K562 (cell line): ENCODE measurements at regions not wholly inside any gene's neighbourhood (a gene's known extent, or its start where the extent isn't known, plus 50 kb on each side); places are given as distances from the start of the nearest gene placed in this dataset.

Experiments used
- ATAC-seq: fragments of 200-7000 bp; cut with Tn5 transposase; 3 replicates; pipeline ENCODE4 v1.9.1; 2020; ENCODE audit warnings: moderate library complexity
- BruUV-seq: library from RNA; stranded (reverse); fragments of 400-500 nt; replicated peaks from 2 replicates; lab custom pipeline; 2021; lab: Mats Ljungman, UMichigan
- CTCF ChIA-PET: fragments of 300-600 bp; formaldehyde crosslinking; extraction: SDS; loops from one replicate; lab custom pipeline; 2021; ENCODE audit warnings: low intra/inter-chr PET ratio; lab: Yijun Ruan, JAX
- POLR2A ChIA-PET: fragments of 300-600, 350-650 bp; sonication (Branson Sonifier 250); formaldehyde crosslinking; extraction: SDS; loops from one replicate; lab custom pipeline; 2021; ENCODE audit warnings: antibody characterized with exemption, inconsistent platforms; lab: Yijun Ruan, JAX
- DNase-seq, 4 experiments: peaks; one replicate each; pipeline versions ENCODE4 v3.0.0 to v3.0.0-alpha.2; 2011 to 2018; ENCODE audit warnings: low spot score in 3 of 4, mixed read lengths in 3 of 4; ENCODE audit errors: extremely low read depth in 1 of 4
- FAIRE-seq: peaks from 2 replicates; lab custom pipeline; 2011; peaks lifted over from hg19 to GRCh38; lab: Jason Lieb, UNC
- H2AFZ ChIP-seq: 2 replicates; pipeline ENCODE4 v1.6.0; 2011; ENCODE audit warnings: low read depth, low read length, control low read depth, inconsistent platforms
- H3K27ac ChIP-seq: fragments of 200-600 bp; 3 replicates; pipeline ENCODE4 v1.8.0; 2011; ENCODE audit warnings: low read depth, mild to moderate bottlenecking, control low read depth, inconsistent platforms, low read length, moderate library complexity, mixed read lengths; ENCODE audit errors: extremely low read depth
- H3K27me3 ChIP-seq, 2 experiments: fragments of 300-600 bp in 1 of 2; 2 replicates in 1 of 2; 3 replicates in 1 of 2; pipeline versions ENCODE4 v1.6.0 to v1.8.0; 2011; ENCODE audit warnings: inconsistent platforms in 2 of 2, low read length in 2 of 2, mild to moderate bottlenecking in 1 of 2, mixed read lengths in 1 of 2, moderate library complexity in 1 of 2; ENCODE audit not compliant: control insufficient read depth in 2 of 2, insufficient read depth in 2 of 2
- H3K36me3 ChIP-seq: fragments of 300-600 bp; 3 replicates; pipeline ENCODE4 v1.8.0; 2011; ENCODE audit warnings: mild to moderate bottlenecking, low read length, inconsistent platforms; ENCODE audit not compliant: control insufficient read depth, insufficient read depth
- H3K4me1 ChIP-seq, 2 experiments: fragments of 200-600 bp in 1 of 2; replicated peaks in 1 of 2; 2 replicates in 1 of 2; 3 replicates in 1 of 2; pipeline versions ENCODE4 v1.5.1 to v1.8.0; 2011; ENCODE audit warnings: inconsistent platforms in 2 of 2, low read length in 2 of 2, mild to moderate bottlenecking in 1 of 2, mixed read lengths in 1 of 2, moderate library complexity in 1 of 2; ENCODE audit not compliant: control insufficient read depth in 2 of 2, insufficient read depth in 2 of 2
- H3K4me2 ChIP-seq: 2 replicates; pipeline ENCODE4 v1.6.1; 2011; ENCODE audit warnings: low read length, control low read depth, inconsistent platforms, mixed read lengths; ENCODE audit not compliant: insufficient read depth
- H3K4me3 ChIP-seq: fragments of 200-600 bp; sonication (generic), shearing (Covaris generic); 2 replicates; pipeline ENCODE4 v1.5.1; 2016; ENCODE audit warnings: control low read depth, inconsistent platforms
- H3K79me2 ChIP-seq: fragments of 200-600 bp; 3 replicates; pipeline ENCODE4 v1.8.0; 2011; ENCODE audit warnings: low read length, inconsistent platforms; ENCODE audit not compliant: control insufficient read depth, insufficient read depth
- H3K9ac ChIP-seq, 2 experiments: 2 replicates each; pipeline versions ENCODE4 v1.6.0 to v1.6.1; 2011; ENCODE audit warnings: low read depth in 2 of 2, low read length in 2 of 2, control low read depth in 1 of 2, inconsistent platforms in 1 of 2, mild to moderate bottlenecking in 1 of 2, mixed read lengths in 1 of 2; ENCODE audit not compliant: insufficient read depth in 1 of 2
- H3K9me1 ChIP-seq: one replicate; pipeline ENCODE4 v1.6.0; 2011; ENCODE audit warnings: inconsistent platforms, mild to moderate bottlenecking, low read length, moderate library complexity; ENCODE audit not compliant: control insufficient read depth, insufficient read depth
- H3K9me3 ChIP-seq: replicated peaks from 2 replicates; pipeline ENCODE4 v1.5.1; 2011; ENCODE audit warnings: low read depth, low read length, inconsistent platforms; ENCODE audit not compliant: control insufficient read depth, insufficient read depth
- H4K20me1 ChIP-seq: replicated peaks from 2 replicates; pipeline ENCODE4 v1.6.1; 2011; ENCODE audit warnings: low read length, inconsistent platforms, mixed read lengths; ENCODE audit not compliant: control insufficient read depth, insufficient read depth
- NFXL1 ChIP-seq: fragments of 450-650 bp; formaldehyde crosslinking; IDR thresholded peaks from 2 replicates; pipeline ENCODE4 v1.4.0; 2021; ENCODE audit warnings: mild to moderate bottlenecking
- POLR3G ChIP-seq: IDR thresholded peaks from 2 replicates; pipeline ENCODE4 v1.6.1; 2011; ENCODE audit not compliant: insufficient read length, insufficient replicate concordance; ENCODE audit errors: extremely low read depth
- REST ChIP-seq, 2 experiments: fragments of 450-650 bp; formaldehyde crosslinking in 1 of 2; IDR thresholded peaks; 2 replicates each; pipeline versions ENCODE4 v1.4.0 to v1.6.1; 2014 to 2020; ENCODE audit warnings: mild to moderate bottlenecking in 2 of 2, borderline replicate concordance in 1 of 2, low read depth in 1 of 2
- RNF219 ChIP-seq: fragments of 250-450 bp; sonication (Bioruptor Pico); IDR thresholded peaks from 2 replicates; pipeline ENCODE4 v1.5.0; 2022; ENCODE audit warnings: mild to moderate bottlenecking
- WGBS: fragments of 100-300 bp; shearing (Covaris generic); methylation state at CpG from one replicate; pipeline ENCODE4 v1.1.6; 2016; ENCODE audit warnings: low coverage, mixed read lengths; ENCODE audit not compliant: insufficient coverage; ENCODE audit errors: missing lambda C conversion rate; 5-methylcytosine and 5-hydroxymethylcytosine counted together
- in situ Hi-C: fragments of 300-500 bp; cut with MboI; formaldehyde crosslinking; loops from 4 replicates; pipeline ENCODE4 v1.15.0; 2018; ENCODE audit warnings: inconsistent platforms, mixed read lengths
- intact Hi-C: fragments of 100-400 bp; cut with micrococcal nuclease; formaldehyde crosslinking; loops from 2 replicates; pipeline ENCODE4 v1.14.2; 2022
- TF ChIP-seq, protein P1 (sequence below): sonication (generic); formaldehyde crosslinking; IDR thresholded peaks from 2 replicates; pipeline ENCODE4 v1.8.1; 2023; ENCODE audit warnings: mild to moderate bottlenecking, missing genetic modification reagents
- TF ChIP-seq, protein P2 (sequence below), 2 experiments: fragments of 450-650 bp; IDR thresholded peaks; 2 replicates each; pipeline ENCODE4 v1.6.1; 2016

DNA sequence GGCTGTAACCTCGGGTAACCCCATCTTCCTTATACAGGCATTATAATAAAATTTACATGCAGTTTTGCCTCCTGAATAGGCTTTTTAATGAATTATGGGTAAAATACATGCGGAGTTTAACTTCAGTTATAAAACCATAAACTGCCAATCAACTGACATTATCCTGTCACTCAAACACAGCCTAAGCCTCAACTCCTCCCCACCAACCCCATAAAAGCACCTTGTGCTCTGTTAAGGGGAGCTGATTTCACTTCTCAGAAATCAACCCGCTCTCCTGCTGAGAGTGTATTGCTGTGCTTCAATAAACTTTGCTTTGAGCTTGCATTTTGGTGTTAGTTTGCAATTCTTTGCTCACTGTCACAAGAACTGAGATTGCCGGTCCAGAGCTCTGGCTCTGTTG, 1812.2 kb downstream of the BRINP3 start (continued):
- no peak for TF ChIP-seq RNF219 (CRISPR knock-in tag)

GRCh38 chr1:188668083-188668482, 1809.6 kb downstream of the BRINP3 start:
- no TSS peak for BruUV-seq
- DNase-seq (no peak), FAIRE-seq (no peak), ATAC-seq (no peak)
- Histone ChIP-seq H3K4me3 (no peak overlapping the region), H3K36me3 (no peaks in the 10 kb centered on the region), H3K4me1 (no peaks in the 10 kb centered on the region), H4K20me1 (no peaks in the 10 kb centered on the region), H3K9ac (no peak overlapping the region), H3K4me2 (no peak overlapping the region), H3K27ac (no peak overlapping the region), H3K79me2 (no peaks in the 10 kb centered on the region), H3K9me1 (no peaks in the 10 kb centered on the region), H3K27me3 (no peaks in the 10 kb centered on the region), H2AFZ (no peak overlapping the region), H3K9me3 (no peaks in the 10 kb centered on the region; the same call in 1 of the 2 replicates)
- 0% methylated on average over 2 of the region's 2 CpGs for WGBS
- POLR2A ChIA-PET: no interaction called here
- CTCF ChIA-PET: no interaction called here
- intact Hi-C loops: no loop called here
- in situ Hi-C loops: no loop called here
- no peak for TF ChIP-seq POLR3G
- TF ChIP-seq, protein P1, sequence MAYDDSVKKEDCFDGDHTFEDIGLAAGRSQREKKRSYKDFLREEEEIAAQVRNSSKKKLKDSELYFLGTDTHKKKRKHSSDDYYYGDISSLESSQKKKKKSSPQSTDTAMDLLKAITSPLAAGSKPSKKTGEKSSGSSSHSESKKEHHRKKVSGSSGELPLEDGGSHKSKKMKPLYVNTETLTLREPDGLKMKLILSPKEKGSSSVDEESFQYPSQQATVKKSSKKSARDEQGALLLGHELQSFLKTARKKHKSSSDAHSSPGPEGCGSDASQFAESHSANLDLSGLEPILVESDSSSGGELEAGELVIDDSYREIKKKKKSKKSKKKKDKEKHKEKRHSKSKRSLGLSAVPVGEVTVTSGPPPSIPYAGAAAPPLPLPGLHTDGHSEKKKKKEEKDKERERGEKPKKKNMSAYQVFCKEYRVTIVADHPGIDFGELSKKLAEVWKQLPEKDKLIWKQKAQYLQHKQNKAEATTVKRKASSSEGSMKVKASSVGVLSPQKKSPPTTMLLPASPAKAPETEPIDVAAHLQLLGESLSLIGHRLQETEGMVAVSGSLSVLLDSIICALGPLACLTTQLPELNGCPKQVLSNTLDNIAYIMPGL (CRISPR knock-in tag): no peak
- no peak for TF ChIP-seq REST (IDR thresholded peaks at IDR 0.05; ENCODE audit: borderline replicate concordance)
- no peak for TF ChIP-seq REST (CRISPR knock-in tag; IDR thresholded peaks at IDR 0.05; ENCODE audit: low read depth)
- TF ChIP-seq NFXL1 (CRISPR knock-in tag): no peak
- TF ChIP-seq, protein P2, sequence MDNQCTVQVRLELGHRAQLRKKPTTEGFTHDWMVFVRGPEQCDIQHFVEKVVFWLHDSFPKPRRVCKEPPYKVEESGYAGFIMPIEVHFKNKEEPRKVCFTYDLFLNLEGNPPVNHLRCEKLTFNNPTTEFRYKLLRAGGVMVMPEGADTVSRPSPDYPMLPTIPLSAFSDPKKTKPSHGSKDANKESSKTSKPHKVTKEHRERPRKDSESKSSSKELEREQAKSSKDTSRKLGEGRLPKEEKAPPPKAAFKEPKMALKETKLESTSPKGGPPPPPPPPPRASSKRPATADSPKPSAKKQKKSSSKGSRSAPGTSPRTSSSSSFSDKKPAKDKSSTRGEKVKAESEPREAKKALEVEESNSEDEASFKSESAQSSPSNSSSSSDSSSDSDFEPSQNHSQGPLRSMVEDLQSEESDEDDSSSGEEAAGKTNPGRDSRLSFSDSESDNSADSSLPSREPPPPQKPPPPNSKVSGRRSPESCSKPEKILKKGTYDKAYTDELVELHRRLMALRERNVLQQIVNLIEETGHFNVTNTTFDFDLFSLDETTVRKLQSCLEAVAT (IDR thresholded peaks at IDR 0.05): no peak
